Ishikawa (cell line): ENCODE measurements at regions not wholly inside any gene's neighbourhood (a gene's known extent, or its start where the extent isn't known, plus 50 kb on each side); places are given as distances from the start of the nearest gene placed in this dataset.

ENCODE experiments used
- CEBPB ChIP-seq: IDR thresholded peaks from 2 replicates; pipeline ENCODE4 v1.6.1; 2012
- CREB1 ChIP-seq: IDR thresholded peaks from 2 replicates; pipeline ENCODE4 v1.6.1; 2012; ENCODE audit warnings: low read depth
- EGR1 ChIP-seq: IDR thresholded peaks from 2 replicates; pipeline ENCODE4 v1.6.1; 2012
- EP300 ChIP-seq: IDR thresholded peaks from 2 replicates; pipeline ENCODE4 v1.6.1; 2012; ENCODE audit warnings: borderline replicate concordance
- FOXM1 ChIP-seq: IDR thresholded peaks from 2 replicates; pipeline ENCODE4 v1.6.1; 2012; ENCODE audit warnings: low read depth, borderline replicate concordance
- NFIC ChIP-seq: IDR thresholded peaks from 2 replicates; pipeline ENCODE4 v1.6.1; 2012
- RAD21 ChIP-seq: IDR thresholded peaks from 2 replicates; pipeline ENCODE4 v1.6.1; 2012; ENCODE audit warnings: low read depth
- TAF1 ChIP-seq: IDR thresholded peaks from 2 replicates; pipeline ENCODE4 v1.6.1; 2012; ENCODE audit warnings: low read depth, mild to moderate bottlenecking
- TCF12 ChIP-seq: IDR thresholded peaks from 2 replicates; pipeline ENCODE4 v1.6.1; 2012; ENCODE audit warnings: low read depth
- TEAD4 ChIP-seq: IDR thresholded peaks from 2 replicates; pipeline ENCODE4 v1.6.1; 2012
- YY1 ChIP-seq: IDR thresholded peaks from 2 replicates; pipeline ENCODE4 v1.6.1; 2012; ENCODE audit warnings: low read depth
- ZBTB7A ChIP-seq: IDR thresholded peaks from 2 replicates; pipeline ENCODE4 v1.6.1; 2012; ENCODE audit warnings: low read depth
- TF ChIP-seq, protein P1 (sequence below): IDR thresholded peaks from 2 replicates; pipeline ENCODE4 v1.6.1; 2012; ENCODE audit warnings: low read depth, mild to moderate bottlenecking
- TF ChIP-seq, protein P2 (sequence below): IDR thresholded peaks from 2 replicates; pipeline ENCODE4 v1.6.1; 2012
- TF ChIP-seq, protein P3 (sequence below): IDR thresholded peaks from 2 replicates; pipeline ENCODE4 v1.6.1; 2012

DNA sequence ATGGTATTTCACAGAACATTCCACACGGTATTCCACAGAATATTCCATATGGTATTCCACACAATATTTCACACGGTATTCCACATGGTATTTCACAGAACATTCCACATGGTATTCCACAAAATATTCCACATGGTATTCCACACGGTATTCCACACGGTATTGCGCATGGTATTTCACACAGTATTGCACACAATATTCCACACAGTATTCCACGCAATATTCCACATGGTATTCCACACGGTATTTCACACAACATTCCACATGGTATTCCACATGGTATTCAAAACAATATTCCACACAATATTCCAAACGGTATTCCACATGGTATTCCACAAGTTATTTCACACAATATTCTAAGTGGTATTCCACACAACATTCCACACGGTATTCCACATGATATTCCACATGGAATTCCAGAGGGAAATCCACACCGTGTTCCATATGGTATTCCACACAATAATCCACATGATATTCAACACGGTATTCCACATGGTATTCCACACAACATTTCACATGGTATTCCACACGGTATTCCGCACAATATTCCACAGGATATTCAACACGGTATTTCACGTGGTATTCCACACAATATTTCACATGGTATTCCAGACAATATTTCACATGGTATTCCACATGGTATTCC lies 136.7 kb upstream of the CHST15 start:
- TF ChIP-seq EGR1 (no peak), CEBPB (no peak), FOXM1 (no peak), NFIC (no peak), TEAD4 (no peak), ZBTB7A (no peak), RAD21 (no peak), TAF1 (no peak), EP300 (no peak), TCF12 (no peak), CREB1 (no peak), YY1 (no peak)
- TF ChIP-seq, protein P1, sequence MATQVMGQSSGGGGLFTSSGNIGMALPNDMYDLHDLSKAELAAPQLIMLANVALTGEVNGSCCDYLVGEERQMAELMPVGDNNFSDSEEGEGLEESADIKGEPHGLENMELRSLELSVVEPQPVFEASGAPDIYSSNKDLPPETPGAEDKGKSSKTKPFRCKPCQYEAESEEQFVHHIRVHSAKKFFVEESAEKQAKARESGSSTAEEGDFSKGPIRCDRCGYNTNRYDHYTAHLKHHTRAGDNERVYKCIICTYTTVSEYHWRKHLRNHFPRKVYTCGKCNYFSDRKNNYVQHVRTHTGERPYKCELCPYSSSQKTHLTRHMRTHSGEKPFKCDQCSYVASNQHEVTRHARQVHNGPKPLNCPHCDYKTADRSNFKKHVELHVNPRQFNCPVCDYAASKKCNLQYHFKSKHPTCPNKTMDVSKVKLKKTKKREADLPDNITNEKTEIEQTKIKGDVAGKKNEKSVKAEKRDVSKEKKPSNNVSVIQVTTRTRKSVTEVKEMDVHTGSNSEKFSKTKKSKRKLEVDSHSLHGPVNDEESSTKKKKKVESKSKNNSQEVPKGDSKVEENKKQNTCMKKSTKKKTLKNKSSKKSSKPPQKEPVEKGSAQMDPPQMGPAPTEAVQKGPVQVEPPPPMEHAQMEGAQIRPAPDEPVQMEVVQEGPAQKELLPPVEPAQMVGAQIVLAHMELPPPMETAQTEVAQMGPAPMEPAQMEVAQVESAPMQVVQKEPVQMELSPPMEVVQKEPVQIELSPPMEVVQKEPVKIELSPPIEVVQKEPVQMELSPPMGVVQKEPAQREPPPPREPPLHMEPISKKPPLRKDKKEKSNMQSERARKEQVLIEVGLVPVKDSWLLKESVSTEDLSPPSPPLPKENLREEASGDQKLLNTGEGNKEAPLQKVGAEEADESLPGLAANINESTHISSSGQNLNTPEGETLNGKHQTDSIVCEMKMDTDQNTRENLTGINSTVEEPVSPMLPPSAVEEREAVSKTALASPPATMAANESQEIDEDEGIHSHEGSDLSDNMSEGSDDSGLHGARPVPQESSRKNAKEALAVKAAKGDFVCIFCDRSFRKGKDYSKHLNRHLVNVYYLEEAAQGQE = no peak
- TF ChIP-seq, protein P2, sequence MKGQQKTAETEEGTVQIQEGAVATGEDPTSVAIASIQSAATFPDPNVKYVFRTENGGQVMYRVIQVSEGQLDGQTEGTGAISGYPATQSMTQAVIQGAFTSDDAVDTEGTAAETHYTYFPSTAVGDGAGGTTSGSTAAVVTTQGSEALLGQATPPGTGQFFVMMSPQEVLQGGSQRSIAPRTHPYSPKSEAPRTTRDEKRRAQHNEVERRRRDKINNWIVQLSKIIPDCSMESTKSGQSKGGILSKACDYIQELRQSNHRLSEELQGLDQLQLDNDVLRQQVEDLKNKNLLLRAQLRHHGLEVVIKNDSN = no peak
- TF ChIP-seq, protein P3, sequence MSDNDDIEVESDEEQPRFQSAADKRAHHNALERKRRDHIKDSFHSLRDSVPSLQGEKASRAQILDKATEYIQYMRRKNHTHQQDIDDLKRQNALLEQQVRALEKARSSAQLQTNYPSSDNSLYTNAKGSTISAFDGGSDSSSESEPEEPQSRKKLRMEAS = no peak

DNA sequence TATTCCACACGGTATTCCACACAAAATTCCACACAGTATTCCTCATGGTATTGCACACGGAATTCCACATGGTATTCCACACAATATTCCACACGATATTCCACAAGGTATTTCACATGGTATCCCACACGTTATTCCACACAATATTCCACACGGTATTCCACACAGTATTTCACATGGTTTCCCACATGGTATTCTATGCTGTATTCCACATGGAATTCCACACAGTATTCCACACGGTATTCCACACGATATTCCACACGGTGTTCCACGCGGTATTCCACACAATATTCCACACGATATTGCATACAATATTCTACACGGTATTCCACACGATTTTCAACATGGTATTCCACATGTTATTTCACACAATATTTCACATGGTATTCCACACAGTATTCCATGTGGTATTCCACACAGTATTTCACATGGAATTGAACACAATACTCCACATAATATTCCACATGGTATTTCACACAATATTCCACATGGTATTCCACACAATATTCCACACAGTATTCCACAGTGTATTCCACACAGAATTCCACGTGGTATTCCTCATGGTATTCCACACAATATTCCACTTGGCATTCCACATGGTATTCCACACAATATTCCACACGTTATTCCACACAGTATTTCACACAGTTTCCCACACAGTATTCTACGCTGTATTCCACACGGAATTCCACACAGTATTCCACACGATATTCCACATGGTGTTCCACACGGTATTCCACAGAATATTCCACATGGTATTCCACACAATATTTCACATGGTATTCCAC lies 136.0 kb upstream of the CHST15 start:
- TF ChIP-seq EGR1 = no peak
- TF ChIP-seq, protein P2 = no peak
- TF ChIP-seq CEBPB = no peak
- no peak for TF ChIP-seq EP300
- TF ChIP-seq, protein P3 = no peak
- TF ChIP-seq FOXM1 = no peak
- no peak for TF ChIP-seq CREB1
- TF ChIP-seq ZBTB7A = no peak
- TF ChIP-seq TCF12 = no peak
- no peak for TF ChIP-seq TEAD4
- no peak for TF ChIP-seq RAD21
- TF ChIP-seq, protein P1 = no peak
- no peak for TF ChIP-seq YY1
- TF ChIP-seq NFIC = no peak
- TF ChIP-seq TAF1 = no peak

DNA sequence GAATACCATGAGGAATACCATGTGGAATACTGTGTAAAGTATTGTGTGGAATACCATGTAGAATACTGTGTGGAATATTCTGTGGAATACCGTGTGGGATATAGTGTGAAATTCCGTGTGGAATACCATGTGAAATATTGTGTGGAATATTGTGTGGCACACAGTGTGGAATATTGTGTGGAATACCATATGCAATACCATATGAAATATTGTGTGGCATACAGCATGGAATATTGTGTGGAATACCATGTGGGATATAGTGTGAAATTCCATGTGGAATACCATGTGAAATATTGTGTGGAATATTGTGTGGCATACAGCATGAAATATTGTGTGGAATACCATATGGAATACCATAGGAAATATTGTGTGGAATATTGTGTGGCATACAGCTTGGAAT lies 135.1 kb upstream of the CHST15 start:
- TF ChIP-seq CREB1 = no peak
- no peak for TF ChIP-seq TCF12
- TF ChIP-seq, protein P2 = no peak
- TF ChIP-seq, protein P1 = no peak
- TF ChIP-seq RAD21 = no peak
